CD4-positive, CD25-positive, alpha-beta regulatory T cell (primary cell): ENCODE measurements at regions not wholly inside any gene's neighbourhood (a gene's known extent, or its start where the extent isn't known, plus 50 kb on each side); places are given as distances from the start of the nearest gene placed in this dataset.

Source experiments
- ATAC-seq, 2 donors: fragments of 150-1000 bp; cut with Tn5 transposase; one replicate each; pipeline ENCODE4 v1.10.0; 2021; ENCODE audit warnings: low read depth in 2 of 2, moderate number of reproducible peaks in 2 of 2, moderate library complexity in 1 of 2
- DNase-seq, 3 donors: peaks; one replicate each; pipeline versions ENCODE4 v3.0.0 to v3.0.0-alpha.2; 2012 to 2022; ENCODE audit warnings: mixed read lengths in 1 of 3
- H3K27ac ChIP-seq: one replicate; pipeline ENCODE4 v1.7.0; 2013; ENCODE audit warnings: mild to moderate bottlenecking, low read length; ENCODE audit not compliant: insufficient read depth, poor library complexity, severe bottlenecking
- H3K27me3 ChIP-seq: one replicate; pipeline ENCODE4 v1.7.0; 2013; ENCODE audit warnings: low read length; ENCODE audit not compliant: control insufficient read depth, insufficient read depth
- H3K36me3 ChIP-seq: one replicate; pipeline ENCODE4 v1.7.0; 2013; ENCODE audit warnings: mild to moderate bottlenecking, low read length, moderate library complexity; ENCODE audit not compliant: control insufficient read depth, insufficient read depth
- H3K4me1 ChIP-seq: 2 replicates; pipeline ENCODE4 v1.7.0; 2013; ENCODE audit warnings: mild to moderate bottlenecking, low read length; ENCODE audit not compliant: insufficient read depth, control insufficient read depth, poor library complexity, severe bottlenecking
- H3K4me3 ChIP-seq: one replicate; pipeline ENCODE4 v1.7.0; 2013; ENCODE audit warnings: low read depth, mild to moderate bottlenecking, low read length, moderate library complexity
- H3K9me3 ChIP-seq, 2 experiments: 1 replicate in 1 of 2; 2 replicates in 1 of 2; pipeline ENCODE4 v1.7.0; 2013; ENCODE audit warnings: low read length in 2 of 2, mild to moderate bottlenecking in 1 of 2, moderate library complexity in 1 of 2; ENCODE audit not compliant: control insufficient read depth in 2 of 2
- H3K27ac Mint-ChIP-seq, 3 donors: one replicate each; pipeline ENCODE4 v1.8.0; 2020 to 2022; ENCODE audit warnings: mild to moderate bottlenecking in 3 of 3, mixed read lengths in 3 of 3, moderate library complexity in 2 of 3
- H3K27me3 Mint-ChIP-seq: one replicate; pipeline ENCODE4 v1.8.0; 2022; ENCODE audit warnings: mild to moderate bottlenecking, mixed read lengths
- H3K36me3 Mint-ChIP-seq: one replicate; pipeline ENCODE4 v1.8.0; 2020; ENCODE audit warnings: mixed read lengths
- H3K4me1 Mint-ChIP-seq, 4 donors: one replicate each; pipeline ENCODE4 v1.8.0; 2020 to 2022; ENCODE audit warnings: mixed read lengths in 4 of 4, mild to moderate bottlenecking in 1 of 4
- H3K4me3 Mint-ChIP-seq, 4 donors: one replicate each; pipeline ENCODE4 v1.8.0; 2020 to 2022; ENCODE audit warnings: mild to moderate bottlenecking in 4 of 4, mixed read lengths in 4 of 4, moderate library complexity in 3 of 4
- H3K9me3 Mint-ChIP-seq, 7 donors: one replicate each; pipeline ENCODE4 v1.8.0; 2020 to 2022; ENCODE audit warnings: mixed read lengths in 7 of 7, mild to moderate bottlenecking in 3 of 7, moderate library complexity in 2 of 7

GRCh38 chr1:189496768-189497167, 980.9 kb downstream of the BRINP3 start:
- no peaks in the 10 kb centered on the region for H3K27me3 Mint-ChIP-seq
- no peak overlapping the region for H3K4me3 Mint-ChIP-seq
- H3K36me3 Mint-ChIP-seq = no peaks in the 10 kb centered on the region
- Histone ChIP-seq H3K9me3 (no peaks in the 10 kb centered on the region), H3K4me1 (no peaks in the 10 kb centered on the region), H3K4me3 (no peak overlapping the region), H3K27ac (no peak overlapping the region), H3K36me3 (no peaks in the 10 kb centered on the region), H3K27me3 (no peaks in the 10 kb centered on the region)
- no peak overlapping the region for H3K27ac Mint-ChIP-seq
- no peaks in the 10 kb centered on the region for H3K4me1 Mint-ChIP-seq
- ATAC-seq (no peak), DNase-seq (no peak)
- H3K9me3 Mint-ChIP-seq = peaks cover 4 to 15% (median 6%) of the 10 kb centered on the region in 7 donors

GRCh38 chr1:189499736-189500135, 977.9 kb downstream of the BRINP3 start:
- Histone ChIP-seq H3K27me3 (no peaks in the 10 kb centered on the region), H3K4me3 (no peak overlapping the region), H3K9me3 (peaks cover 0 to 2% of the 10 kb centered on the region in 2 experiments), H3K27ac (no peak overlapping the region), H3K36me3 (no peaks in the 10 kb centered on the region), H3K4me1 (no peaks in the 10 kb centered on the region)
- no peak overlapping the region for H3K4me3 Mint-ChIP-seq
- no peaks in the 10 kb centered on the region for H3K4me1 Mint-ChIP-seq
- no peak for ATAC-seq
- no peaks in the 10 kb centered on the region for H3K27me3 Mint-ChIP-seq
- H3K27ac Mint-ChIP-seq = no peak overlapping the region
- no peak for DNase-seq
- H3K9me3 Mint-ChIP-seq = peaks cover 4 to 20% (median 7%) of the 10 kb centered on the region in 7 donors
- no peaks in the 10 kb centered on the region for H3K36me3 Mint-ChIP-seq

GRCh38 chr1:189500778-189501177, 976.9 kb downstream of the BRINP3 start:
- peaks cover 0 to 2% of the 10 kb centered on the region in 2 experiments for H3K9me3 ChIP-seq
- no peak overlapping the region for H3K27ac Mint-ChIP-seq
- no peaks in the 10 kb centered on the region for H3K27me3 Mint-ChIP-seq
- ATAC-seq (no peak), DNase-seq (no peak)
- no peak overlapping the region for H3K4me3 Mint-ChIP-seq
- H3K9me3 Mint-ChIP-seq = peaks cover 5 to 28% (median 10%) of the 10 kb centered on the region in 7 donors
- H3K36me3 ChIP-seq = no peaks in the 10 kb centered on the region
- H3K27ac ChIP-seq = no peak overlapping the region
- H3K4me3 ChIP-seq = no peak overlapping the region
- H3K4me1 ChIP-seq = no peaks in the 10 kb centered on the region
- H3K36me3 Mint-ChIP-seq = no peaks in the 10 kb centered on the region
- H3K27me3 ChIP-seq = no peaks in the 10 kb centered on the region
- no peaks in the 10 kb centered on the region for H3K4me1 Mint-ChIP-seq

GRCh38 chr1:189510827-189511226, 966.8 kb downstream of the BRINP3 start:
- H3K4me1 ChIP-seq = no peaks in the 10 kb centered on the region
- no peaks in the 10 kb centered on the region for H3K36me3 ChIP-seq
- Mint-ChIP-seq H3K36me3 (no peaks in the 10 kb centered on the region), H3K4me1 (no peaks in the 10 kb centered on the region), H3K27me3 (no peaks in the 10 kb centered on the region), H3K27ac (no peak overlapping the region), H3K9me3 (peaks cover under 1 to 33% (median 8%) of the 10 kb centered on the region in 7 donors), H3K4me3 (no peak overlapping the region)
- no peak for ATAC-seq
- no peaks in the 10 kb centered on the region for H3K27me3 ChIP-seq
- no peak for DNase-seq
- peaks cover 0 to 4% of the 10 kb centered on the region in 2 experiments for H3K9me3 ChIP-seq
- no peak overlapping the region for H3K27ac ChIP-seq
- H3K4me3 ChIP-seq = no peak overlapping the region

GRCh38 chr1:189513091-189513490, 964.6 kb downstream of the BRINP3 start:
- Histone ChIP-seq H3K9me3 (peaks cover 0 to 4% of the 10 kb centered on the region in 2 experiments), H3K36me3 (no peaks in the 10 kb centered on the region), H3K4me1 (no peaks in the 10 kb centered on the region), H3K27ac (no peak overlapping the region), H3K27me3 (no peaks in the 10 kb centered on the region), H3K4me3 (no peak overlapping the region)
- Mint-ChIP-seq H3K4me3 (no peak overlapping the region), H3K27ac (no peak overlapping the region), H3K27me3 (no peaks in the 10 kb centered on the region), H3K4me1 (no peaks in the 10 kb centered on the region), H3K36me3 (no peaks in the 10 kb centered on the region), H3K9me3 (peaks cover 2 to 27% (median 8%) of the 10 kb centered on the region in 7 donors)
- ATAC-seq (peak in 1 of 2 donors; percentile 12), DNase-seq (no peak)

- Histone ChIP-seq H3K4me1 (no peaks in the 10 kb centered on the region), H3K36me3 (no peaks in the 10 kb centered on the region), H3K27ac (no peak overlapping the region), H3K4me3 (no peak overlapping the region), H3K27me3 (no peaks in the 10 kb centered on the region), H3K9me3 (peaks cover 0 to 5% of the 10 kb centered on the region in 2 experiments)
- no peak for ATAC-seq
- no peaks in the 10 kb centered on the region for H3K27me3 Mint-ChIP-seq
- peaks cover 4 to 21% (median 8%) of the 10 kb centered on the region in 7 donors for H3K9me3 Mint-ChIP-seq
- no peak overlapping the region for H3K27ac Mint-ChIP-seq
- no peaks in the 10 kb centered on the region for H3K4me1 Mint-ChIP-seq
- H3K4me3 Mint-ChIP-seq = no peak overlapping the region
- H3K36me3 Mint-ChIP-seq = no peaks in the 10 kb centered on the region
- no peak for DNase-seq
These were observed 955.2 kb downstream of the BRINP3 start for GRCh38 chr1:189522441-189522840.

- Mint-ChIP-seq H3K36me3 (no peaks in the 10 kb centered on the region), H3K27ac (no peak overlapping the region), H3K4me3 (no peak overlapping the region), H3K4me1 (no peaks in the 10 kb centered on the region), H3K9me3 (peaks cover 4 to 20% (median 7%) of the 10 kb centered on the region in 7 donors), H3K27me3 (no peaks in the 10 kb centered on the region)
- Histone ChIP-seq H3K4me1 (no peaks in the 10 kb centered on the region), H3K4me3 (no peak overlapping the region), H3K36me3 (no peaks in the 10 kb centered on the region), H3K27me3 (no peaks in the 10 kb centered on the region), H3K9me3 (peaks cover 0 to 5% of the 10 kb centered on the region in 2 experiments), H3K27ac (no peak overlapping the region)
- DNase-seq (no peak), ATAC-seq (no peak)
These were observed 953.2 kb downstream of the BRINP3 start for GRCh38 chr1:189524501-189524900.

GRCh38 chr1:189530162-189530561, 947.5 kb downstream of the BRINP3 start:
- Histone ChIP-seq H3K27me3 (no peaks in the 10 kb centered on the region), H3K4me3 (no peak overlapping the region), H3K27ac (no peak overlapping the region), H3K9me3 (peaks cover 0 to 9% of the 10 kb centered on the region in 2 experiments), H3K4me1 (no peaks in the 10 kb centered on the region), H3K36me3 (no peaks in the 10 kb centered on the region)
- DNase-seq (no peak), ATAC-seq (no peak)
- no peak overlapping the region for H3K4me3 Mint-ChIP-seq
- peaks cover 3 to 11% (median 8%) of the 10 kb centered on the region in 7 donors for H3K9me3 Mint-ChIP-seq
- no peaks in the 10 kb centered on the region for H3K27me3 Mint-ChIP-seq
- no peaks in the 10 kb centered on the region for H3K4me1 Mint-ChIP-seq
- H3K36me3 Mint-ChIP-seq = no peaks in the 10 kb centered on the region
- no peak overlapping the region for H3K27ac Mint-ChIP-seq
